Mesothelial cell of epicardium (in vitro differentiated cells): ENCODE measurements at regions not wholly inside any gene's neighbourhood (a gene's known extent, or its start where the extent isn't known, plus 50 kb on each side); places are given as distances from the start of the nearest gene placed in this dataset.

Experiments
- DNase-seq, 2 experiments: peaks; one replicate each; pipeline ENCODE4 v3.0.0; 2021; ENCODE audit warnings: low spot score in 2 of 2; ENCODE audit not compliant: unreplicated experiment in 2 of 2
- H3K27ac Mint-ChIP-seq: 2 replicates; pipeline ENCODE4 v1.8.0; 2021; ENCODE audit warnings: mixed read lengths
- H3K27me3 Mint-ChIP-seq: 2 replicates; pipeline ENCODE4 v1.8.0; 2021; ENCODE audit warnings: low read depth, mixed read lengths
- H3K36me3 Mint-ChIP-seq: 2 replicates; pipeline ENCODE4 v1.8.0; 2021; ENCODE audit warnings: mixed read lengths
- H3K4me1 Mint-ChIP-seq: 2 replicates; pipeline ENCODE4 v1.8.0; 2021; ENCODE audit warnings: mixed read lengths
- H3K4me3 Mint-ChIP-seq: 2 replicates; pipeline ENCODE4 v1.8.0; 2021; ENCODE audit warnings: mild to moderate bottlenecking, moderate library complexity, mixed read lengths
- H3K9me3 Mint-ChIP-seq: 2 replicates; pipeline ENCODE4 v1.8.0; 2021; ENCODE audit warnings: mixed read lengths
- CTCF ChIP-seq: fragments of 200-600 bp; sonication (generic); IDR thresholded peaks from one replicate; pipeline ENCODE4 v1.5.0; 2021; ENCODE audit warnings: antibody characterized with exemption; ENCODE audit not compliant: unreplicated experiment

GRCh38 chr13:109425821-109426689 lies 360.3 kb downstream of the IRS2 start:
- no peak overlapping the region for H3K4me3 Mint-ChIP-seq
- no peak for TF ChIP-seq CTCF
- no peaks in the 10 kb centered on the region for H3K36me3 Mint-ChIP-seq
- no peaks in the 10 kb centered on the region for H3K27me3 Mint-ChIP-seq
- H3K27ac Mint-ChIP-seq: no peak overlapping the region
- no peak for DNase-seq
- H3K9me3 Mint-ChIP-seq: peaks cover 16% of the 10 kb centered on the region
- peaks cover 4% of the 10 kb centered on the region for H3K4me1 Mint-ChIP-seq

- no peak for TF ChIP-seq CTCF
- H3K36me3 Mint-ChIP-seq: no peaks in the 10 kb centered on the region
- no peak for DNase-seq
- H3K4me3 Mint-ChIP-seq: no peak overlapping the region
- H3K4me1 Mint-ChIP-seq: peaks cover 4% of the 10 kb centered on the region
- H3K27me3 Mint-ChIP-seq: no peaks in the 10 kb centered on the region
- no peaks in the 10 kb centered on the region for H3K9me3 Mint-ChIP-seq
- no peak overlapping the region for H3K27ac Mint-ChIP-seq
Measured at GRCh38 chr13:109422161-109422560, 364.2 kb downstream of the IRS2 start.

GRCh38 chr13:109419896-109420295 lies 366.5 kb downstream of the IRS2 start:
- Mint-ChIP-seq H3K9me3 (peaks cover 5% of the 10 kb centered on the region), H3K27me3 (no peaks in the 10 kb centered on the region), H3K27ac (no peak overlapping the region), H3K4me3 (no peak overlapping the region), H3K4me1 (peaks cover 5% of the 10 kb centered on the region), H3K36me3 (no peaks in the 10 kb centered on the region)
- no peak for TF ChIP-seq CTCF
- no peak for DNase-seq

GRCh38 chr13:109418111-109418510 lies 368.3 kb downstream of the IRS2 start:
- H3K36me3 Mint-ChIP-seq: no peaks in the 10 kb centered on the region
- no peak for TF ChIP-seq CTCF
- no peaks in the 10 kb centered on the region for H3K27me3 Mint-ChIP-seq
- DNase-seq: no peak
- H3K9me3 Mint-ChIP-seq: peaks cover 5% of the 10 kb centered on the region
- H3K4me1 Mint-ChIP-seq: peaks cover 18% of the 10 kb centered on the region
- no peak overlapping the region for H3K4me3 Mint-ChIP-seq
- no peak overlapping the region for H3K27ac Mint-ChIP-seq

- Mint-ChIP-seq H3K27ac (no peak overlapping the region), H3K36me3 (no peaks in the 10 kb centered on the region), H3K27me3 (no peaks in the 10 kb centered on the region), H3K4me1 (peaks cover 37% of the 10 kb centered on the region), H3K9me3 (peaks cover 5% of the 10 kb centered on the region), H3K4me3 (no peak overlapping the region)
- no peak for DNase-seq
- TF ChIP-seq CTCF: no peak
Measured at GRCh38 chr13:109416001-109416400, 370.4 kb downstream of the IRS2 start.
